AG04449 (cell line): ENCODE measurements at regions not wholly inside any gene's neighbourhood (a gene's known extent, or its start where the extent isn't known, plus 50 kb on each side); places are given as distances from the start of the nearest gene placed in this dataset.
"Not testable (repeated sequence)": the region's sequence is repeated elsewhere in the genome, so short reads cannot be mapped to it uniquely, and the experiment has no call there.

Experiments
- CTCF ChIA-PET: fragments of 350-600 bp; formaldehyde crosslinking; extraction: SDS; loops from one replicate; lab custom pipeline; 2021; ENCODE audit warnings: antibody characterized with exemption; lab: Yijun Ruan, JAX
- POLR2A ChIA-PET: fragments of 400-600, 350-600 bp; formaldehyde crosslinking; extraction: SDS; loops from one replicate; lab custom pipeline; 2020; ENCODE audit warnings: antibody characterized with exemption, inconsistent platforms; lab: Yijun Ruan, JAX
- DNase-seq: peaks from one replicate; pipeline ENCODE4 v3.0.0-alpha.2; 2010; ENCODE audit warnings: low read depth, low spot score
- H3K4me3 ChIP-seq: 2 replicates; pipeline ENCODE4 v1.5.1; 2011; ENCODE audit warnings: low read depth, mild to moderate bottlenecking, control low read depth, low read length
- CTCF ChIP-seq: IDR thresholded peaks from one replicate; pipeline ENCODE4 v1.5.1; 2011; ENCODE audit warnings: mild to moderate bottlenecking, moderate library complexity, low read length, control low read depth, inconsistent platforms; ENCODE audit not compliant: insufficient read depth; ENCODE audit errors: missing control alignments

GRCh38 chr6:105855433-105855832 lies 230.7 kb upstream of the PRDM1 start:
- DNase-seq, result no peak
- ChIA-PET POLR2A (no interaction called here), CTCF (no interaction called here)
- no peak for TF ChIP-seq CTCF
- H3K4me3 ChIP-seq, result no peak overlapping the region

DNA sequence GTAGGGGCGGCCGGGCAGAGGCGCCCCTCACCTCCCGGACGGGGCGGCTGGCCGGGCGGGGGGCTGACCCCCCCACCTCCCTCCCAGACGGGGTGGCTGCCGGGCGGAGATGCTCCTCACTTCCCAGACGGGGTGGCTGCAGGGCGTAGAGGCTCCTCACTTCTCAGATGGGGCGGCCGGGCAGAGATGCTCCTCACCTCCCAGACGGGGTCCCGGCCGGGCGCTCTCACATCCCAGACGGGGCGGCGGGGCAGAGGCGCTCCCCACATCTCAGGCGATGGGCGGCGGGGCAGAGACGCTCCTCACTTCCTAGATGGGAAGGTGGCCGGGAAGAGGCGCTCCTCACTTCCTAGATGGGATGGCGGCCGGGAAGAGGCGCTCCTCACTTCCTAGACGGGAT lies 232.2 kb upstream of the PRDM1 start:
- CTCF ChIA-PET, H3K4me3 ChIP-seq, POLR2A ChIA-PET, DNase-seq: not testable (repeated sequence)

- TF ChIP-seq CTCF, result no peak
- H3K4me3 ChIP-seq, result no peak overlapping the region
- no peak for DNase-seq
- ChIA-PET CTCF (no interaction called here), POLR2A (no interaction called here)
Observed at GRCh38 chr6:105851606-105852005, 234.5 kb upstream of the PRDM1 start.

GRCh38 chr6:105851113-105851580 lies 235.0 kb upstream of the PRDM1 start:
- no peak for DNase-seq
- POLR2A ChIA-PET, result no interaction called here
- CTCF ChIA-PET, result no interaction called here

GRCh38 chr6:105850261-105851112 lies 235.6 kb upstream of the PRDM1 start:
- POLR2A ChIA-PET, result no interaction called here
- no peak for DNase-seq
- CTCF ChIA-PET, result no interaction called here
- no peak for TF ChIP-seq CTCF
- no peak overlapping the region for H3K4me3 ChIP-seq

More at GRCh38 chr6:105851113-105851580, 235.0 kb upstream of the PRDM1 start:
- TF ChIP-seq CTCF, result no peak
- no peak overlapping the region for H3K4me3 ChIP-seq

GRCh38 chr6:105849746-105850145 lies 236.4 kb upstream of the PRDM1 start:
- TF ChIP-seq CTCF, result no peak
- no peak overlapping the region for H3K4me3 ChIP-seq
- ChIA-PET CTCF (interaction anchor here (0.8 kb wide), 1 partner anchor 11 kb away, joined by 3 read pairs; no protein-coding TSS in a partner anchor), POLR2A (no interaction called here)
- DNase-seq, result no peak
